ENCODE measurements at regions not wholly inside any gene's neighbourhood (a gene's known extent, or its start where the extent isn't known, plus 50 kb on each side); places are given as distances from the start of the nearest gene placed in this dataset.

GRCh38 chr14:82830596-82830995 lies 1296.9 kb upstream of the SEL1L start:
- DNase-seq: no peak
- no peak overlapping the region for H3K27ac ChIP-seq (ENCODE audit: low read depth in 1 of 2, low read length in 2 of 2)
- ATAC-seq (ENCODE audit: low FRiP score): no peak
- no peaks in the 10 kb centered on the region for H3K4me1 ChIP-seq (ENCODE audit: control insufficient read depth in 1 of 2, insufficient read depth in 2 of 2, low read length in 2 of 2)
- WGBS, 2 donors: 97 to 98% methylated on average over 4 of the region's 4 CpGs
- intact Hi-C loops (cut with DNase I): no loop called here
- no peaks in the 10 kb centered on the region for H3K9me3 ChIP-seq (ENCODE audit: control insufficient read depth, low read length)
- H3K36me3 ChIP-seq (ENCODE audit: control insufficient read depth in 1 of 2, insufficient read depth in 2 of 2, low read length in 1 of 2): no peaks in the 10 kb centered on the region
- no peak overlapping the region for H3K4me3 ChIP-seq (ENCODE audit: low read length in 2 of 2)
- H3K27me3 ChIP-seq (ENCODE audit: control insufficient read depth in 1 of 2, insufficient read depth in 2 of 2, low read length in 1 of 2): no peaks in the 10 kb centered on the region

GRCh38 chr14:82836256-82836950 lies 1302.8 kb upstream of the SEL1L start:
- Histone ChIP-seq H3K27me3 (ENCODE audit: control insufficient read depth in 1 of 2, insufficient read depth in 2 of 2, low read length in 1 of 2) (no peaks in the 10 kb centered on the region), H3K4me1 (ENCODE audit: control insufficient read depth in 1 of 2, insufficient read depth in 2 of 2, low read length in 2 of 2) (no peaks in the 10 kb centered on the region), H3K9me3 (ENCODE audit: control insufficient read depth, low read length) (no peaks in the 10 kb centered on the region), H3K27ac (ENCODE audit: low read depth in 1 of 2, low read length in 2 of 2) (no peak overlapping the region), H3K36me3 (ENCODE audit: control insufficient read depth in 1 of 2, insufficient read depth in 2 of 2, low read length in 1 of 2) (no peaks in the 10 kb centered on the region), H3K4me3 (ENCODE audit: low read length in 2 of 2) (no peak overlapping the region)
- ATAC-seq (ENCODE audit: low FRiP score) (no peak), DNase-seq (no peak)
- intact Hi-C loops (cut with DNase I): no loop called here
- 94 to 96% methylated on average over 5 of the region's 5 CpGs for WGBS, 2 donors

GRCh38 chr14:82837611-82838140 lies 1304.0 kb upstream of the SEL1L start:
- no peaks in the 10 kb centered on the region for H3K4me1 ChIP-seq (ENCODE audit: control insufficient read depth in 1 of 2, insufficient read depth in 2 of 2, low read length in 2 of 2)
- intact Hi-C loops (cut with DNase I): no loop called here
- WGBS, 2 donors: 76 to 78% methylated on average over 3 of the region's 3 CpGs
- H3K9me3 ChIP-seq (ENCODE audit: control insufficient read depth, low read length): no peaks in the 10 kb centered on the region
- no peaks in the 10 kb centered on the region for H3K27me3 ChIP-seq (ENCODE audit: control insufficient read depth in 1 of 2, insufficient read depth in 2 of 2, low read length in 1 of 2)
- H3K27ac ChIP-seq (ENCODE audit: low read depth in 1 of 2, low read length in 2 of 2): no peak overlapping the region
- ATAC-seq (ENCODE audit: low FRiP score) (no peak), DNase-seq (no peak)
- no peak overlapping the region for H3K4me3 ChIP-seq (ENCODE audit: low read length in 2 of 2)
- no peaks in the 10 kb centered on the region for H3K36me3 ChIP-seq (ENCODE audit: control insufficient read depth in 1 of 2, insufficient read depth in 2 of 2, low read length in 1 of 2)

GRCh38 chr14:82850576-82850975 lies 1316.9 kb upstream of the SEL1L start:
- 71% methylated on average over 3 of the region's 3 CpGs for WGBS, 2 donors
- ATAC-seq (ENCODE audit: low FRiP score): no peak
- no peak overlapping the region for H3K4me3 ChIP-seq (ENCODE audit: low read length in 2 of 2)

GRCh38 chr14:82854131-82854530 lies 1320.5 kb upstream of the SEL1L start:
- ATAC-seq (ENCODE audit: low FRiP score) (no peak), DNase-seq (no peak)
- intact Hi-C loops (cut with DNase I): no loop called here
- Histone ChIP-seq H3K36me3 (ENCODE audit: control insufficient read depth in 1 of 2, insufficient read depth in 2 of 2, low read length in 1 of 2) (no peaks in the 10 kb centered on the region), H3K27me3 (ENCODE audit: control insufficient read depth in 1 of 2, insufficient read depth in 2 of 2, low read length in 1 of 2) (no peaks in the 10 kb centered on the region), H3K4me1 (ENCODE audit: control insufficient read depth in 1 of 2, insufficient read depth in 2 of 2, low read length in 2 of 2) (no peaks in the 10 kb centered on the region), H3K27ac (ENCODE audit: low read depth in 1 of 2, low read length in 2 of 2) (no peak overlapping the region), H3K9me3 (ENCODE audit: control insufficient read depth, low read length) (no peaks in the 10 kb centered on the region), H3K4me3 (ENCODE audit: low read length in 2 of 2) (no peak overlapping the region)
- WGBS, 2 donors: 75 to 91% methylated on average over 4 of the region's 4 CpGs

More at GRCh38 chr14:82850576-82850975, 1316.9 kb upstream of the SEL1L start:
- H3K9me3 ChIP-seq (ENCODE audit: control insufficient read depth, low read length): no peaks in the 10 kb centered on the region
- H3K4me1 ChIP-seq (ENCODE audit: control insufficient read depth in 1 of 2, insufficient read depth in 2 of 2, low read length in 2 of 2): no peaks in the 10 kb centered on the region
- no peak for DNase-seq
- intact Hi-C loops (cut with DNase I): no loop called here
- H3K27ac ChIP-seq (ENCODE audit: low read depth in 1 of 2, low read length in 2 of 2): no peak overlapping the region
- H3K36me3 ChIP-seq (ENCODE audit: control insufficient read depth in 1 of 2, insufficient read depth in 2 of 2, low read length in 1 of 2): no peaks in the 10 kb centered on the region
- H3K27me3 ChIP-seq (ENCODE audit: control insufficient read depth in 1 of 2, insufficient read depth in 2 of 2, low read length in 1 of 2): no peaks in the 10 kb centered on the region

- Histone ChIP-seq H3K4me1 (ENCODE audit: control insufficient read depth in 1 of 2, insufficient read depth in 2 of 2, low read length in 2 of 2) (no peaks in the 10 kb centered on the region), H3K4me3 (ENCODE audit: low read length in 2 of 2) (no peak overlapping the region), H3K9me3 (ENCODE audit: control insufficient read depth, low read length) (no peaks in the 10 kb centered on the region), H3K27ac (ENCODE audit: low read depth in 1 of 2, low read length in 2 of 2) (no peak overlapping the region), H3K27me3 (ENCODE audit: control insufficient read depth in 1 of 2, insufficient read depth in 2 of 2, low read length in 1 of 2) (no peaks in the 10 kb centered on the region), H3K36me3 (ENCODE audit: control insufficient read depth in 1 of 2, insufficient read depth in 2 of 2, low read length in 1 of 2) (no peaks in the 10 kb centered on the region)
- ATAC-seq (ENCODE audit: low FRiP score) (no peak), DNase-seq (no peak)
- 5 to 14% methylated on average over 1 of the region's 1 CpG for WGBS, 2 donors
- intact Hi-C loops (cut with DNase I): no loop called here
Observed at GRCh38 chr14:82854901-82855300, 1321.2 kb upstream of the SEL1L start.

GRCh38 chr14:82855912-82856391 lies 1322.3 kb upstream of the SEL1L start:
- ATAC-seq (ENCODE audit: low FRiP score): no peak
- no peak overlapping the region for H3K27ac ChIP-seq (ENCODE audit: low read depth in 1 of 2, low read length in 2 of 2)
- H3K27me3 ChIP-seq (ENCODE audit: control insufficient read depth in 1 of 2, insufficient read depth in 2 of 2, low read length in 1 of 2): no peaks in the 10 kb centered on the region
- DNase-seq: no peak
- H3K9me3 ChIP-seq (ENCODE audit: control insufficient read depth, low read length): no peaks in the 10 kb centered on the region
- H3K4me1 ChIP-seq (ENCODE audit: control insufficient read depth in 1 of 2, insufficient read depth in 2 of 2, low read length in 2 of 2): no peaks in the 10 kb centered on the region
- no peak overlapping the region for H3K4me3 ChIP-seq (ENCODE audit: low read length in 2 of 2)
- H3K36me3 ChIP-seq (ENCODE audit: control insufficient read depth in 1 of 2, insufficient read depth in 2 of 2, low read length in 1 of 2): no peaks in the 10 kb centered on the region
- intact Hi-C loops (cut with DNase I): no loop called here
- WGBS, 2 donors: 28 to 29% methylated on average over 3 of the region's 3 CpGs

- no peak overlapping the region for H3K27ac ChIP-seq (ENCODE audit: low read depth in 1 of 2, low read length in 2 of 2)
- no peak overlapping the region for H3K4me3 ChIP-seq (ENCODE audit: low read length in 2 of 2)
- H3K27me3 ChIP-seq (ENCODE audit: control insufficient read depth in 1 of 2, insufficient read depth in 2 of 2, low read length in 1 of 2): no peaks in the 10 kb centered on the region
- WGBS, 2 donors: 48 to 56% methylated on average over 5 of the region's 5 CpGs
- intact Hi-C loops (cut with DNase I): no loop called here
- no peaks in the 10 kb centered on the region for H3K36me3 ChIP-seq (ENCODE audit: control insufficient read depth in 1 of 2, insufficient read depth in 2 of 2, low read length in 1 of 2)
- no peaks in the 10 kb centered on the region for H3K4me1 ChIP-seq (ENCODE audit: control insufficient read depth in 1 of 2, insufficient read depth in 2 of 2, low read length in 2 of 2)
- ATAC-seq (ENCODE audit: low FRiP score) (no peak), DNase-seq (no peak)
- peaks cover 3% of the 10 kb centered on the region for H3K9me3 ChIP-seq (ENCODE audit: control insufficient read depth, low read length)
Observed at GRCh38 chr14:82861313-82861712, 1327.7 kb upstream of the SEL1L start.

GRCh38 chr14:82872494-82872893 lies 1338.8 kb upstream of the SEL1L start:
- no peak for ATAC-seq (ENCODE audit: low FRiP score)
- no peak overlapping the region for H3K4me3 ChIP-seq (ENCODE audit: low read length in 2 of 2)
- H3K9me3 ChIP-seq (ENCODE audit: control insufficient read depth, low read length): no peaks in the 10 kb centered on the region
- H3K4me1 ChIP-seq (ENCODE audit: control insufficient read depth in 1 of 2, insufficient read depth in 2 of 2, low read length in 2 of 2): no peaks in the 10 kb centered on the region
- DNase-seq: no peak
- 70 to 76% methylated on average over 8 of the region's 8 CpGs for WGBS, 2 donors
- no peaks in the 10 kb centered on the region for H3K27me3 ChIP-seq (ENCODE audit: control insufficient read depth in 1 of 2, insufficient read depth in 2 of 2, low read length in 1 of 2)
- intact Hi-C loops (cut with DNase I): no loop called here
- H3K27ac ChIP-seq (ENCODE audit: low read depth in 1 of 2, low read length in 2 of 2): no peak overlapping the region
- no peaks in the 10 kb centered on the region for H3K36me3 ChIP-seq (ENCODE audit: control insufficient read depth in 1 of 2, insufficient read depth in 2 of 2, low read length in 1 of 2)

Measured in aorta (tissue), 5 donors.